T-cell (primary cell): ENCODE measurements at regions not wholly inside any gene's neighbourhood (a gene's known extent, or its start where the extent isn't known, plus 50 kb on each side); places are given as distances from the start of the nearest gene placed in this dataset.

Source experiments
- ATAC-seq, 4 experiments: fragments of 200-7000 bp in 3 of 4; fragments of 150-1000 bp in 1 of 4; cut with Tn5 transposase; replicated peaks in 1 of 4; 1 replicate in 3 of 4; 2 replicates in 1 of 4; pipeline ENCODE4 v1.10.0; 2021; ENCODE audit warnings: moderate library complexity in 3 of 4, mild to moderate bottlenecking in 2 of 4, moderate number of reproducible peaks in 1 of 4
- CTCF ChIA-PET, 2 donors: fragments of 300-600 bp; sonication (Branson Sonifier 250); formaldehyde crosslinking; loops; one replicate each; lab custom pipeline; 2022; ENCODE audit warnings: antibody characterized with exemption in 2 of 2; lab: Charles Lee
- POLR2A ChIA-PET, 2 donors: fragments of 300-600 bp; sonication (Branson Sonifier 250); formaldehyde crosslinking; loops; one replicate each; lab custom pipeline; 2022; ENCODE audit warnings: antibody characterized with exemption in 2 of 2; lab: Charles Lee
- DNase-seq, 35 experiments: peaks; one replicate each; pipeline versions ENCODE4 v3.0.0 to v3.0.0-alpha.2; 2013 to 2023
- H3K27ac ChIP-seq: one replicate; pipeline ENCODE4 v1.5.1; 2013; ENCODE audit warnings: low read length
- H3K27me3 ChIP-seq, 2 experiments: replicated peaks in 1 of 2; 1 replicate in 1 of 2; 2 replicates in 1 of 2; pipeline versions ENCODE4 v1.6.1 to v1.7.0; 2013; ENCODE audit warnings: low read length in 1 of 2, mixed read lengths in 1 of 2; ENCODE audit not compliant: control insufficient read depth in 2 of 2, insufficient read depth in 2 of 2; ENCODE audit errors: extremely low read depth in 1 of 2
- H3K36me3 ChIP-seq, 2 donors: 1 replicate in 1 of 2; 2 replicates in 1 of 2; pipeline versions ENCODE4 v1.6.1 to v1.7.0; 2013; ENCODE audit warnings: low read length in 1 of 2; ENCODE audit not compliant: control insufficient read depth in 2 of 2, insufficient read depth in 1 of 2; ENCODE audit errors: extremely low read depth in 1 of 2
- H3K4me1 ChIP-seq, 2 experiments: 1 replicate in 1 of 2; 2 replicates in 1 of 2; pipeline versions ENCODE4 v1.6.1 to v1.7.0; 2013; ENCODE audit warnings: low read length in 2 of 2, mixed read lengths in 1 of 2; ENCODE audit not compliant: insufficient read depth in 2 of 2, control insufficient read depth in 1 of 2; ENCODE audit errors: extremely low read depth in 1 of 2
- H3K4me3 ChIP-seq, 2 donors: 1 replicate in 1 of 2; 2 replicates in 1 of 2; pipeline versions ENCODE4 v1.5.1 to v1.7.0; 2013; ENCODE audit warnings: mild to moderate bottlenecking in 2 of 2, low read length in 1 of 2, moderate library complexity in 1 of 2; ENCODE audit not compliant: control insufficient read depth in 1 of 2; ENCODE audit errors: extremely low read depth in 1 of 2
- H3K9me3 ChIP-seq: 2 replicates; pipeline ENCODE4 v1.7.0; 2013
- H3K27ac Mint-ChIP-seq, 2 donors: one replicate each; pipeline ENCODE4 v1.8.0; 2020 to 2021; ENCODE audit warnings: mild to moderate bottlenecking in 2 of 2, mixed read lengths in 2 of 2
- H3K27me3 Mint-ChIP-seq, 2 donors: one replicate each; pipeline ENCODE4 v1.8.0; 2021 to 2022; ENCODE audit warnings: mixed read lengths in 2 of 2
- H3K36me3 Mint-ChIP-seq: one replicate; pipeline ENCODE4 v1.8.0; 2021; ENCODE audit warnings: mixed read lengths
- H3K4me1 Mint-ChIP-seq, 3 donors: one replicate each; pipeline ENCODE4 v1.8.0; 2020 to 2022; ENCODE audit warnings: mixed read lengths in 3 of 3, mild to moderate bottlenecking in 1 of 3
- H3K4me3 Mint-ChIP-seq, 3 donors: one replicate each; pipeline ENCODE4 v1.8.0; 2020 to 2022; ENCODE audit warnings: mild to moderate bottlenecking in 3 of 3, mixed read lengths in 3 of 3, moderate library complexity in 3 of 3
- H3K9me3 Mint-ChIP-seq, 3 donors: one replicate each; pipeline ENCODE4 v1.8.0; 2020 to 2022; ENCODE audit warnings: mixed read lengths in 3 of 3
- WGBS: methylation state at CpG from one replicate; pipeline ENCODE4 v1.1.5; 2013; ENCODE audit warnings: missing lambda C conversion rate; ENCODE audit not compliant: insufficient coverage; 5-methylcytosine and 5-hydroxymethylcytosine counted together

DNA sequence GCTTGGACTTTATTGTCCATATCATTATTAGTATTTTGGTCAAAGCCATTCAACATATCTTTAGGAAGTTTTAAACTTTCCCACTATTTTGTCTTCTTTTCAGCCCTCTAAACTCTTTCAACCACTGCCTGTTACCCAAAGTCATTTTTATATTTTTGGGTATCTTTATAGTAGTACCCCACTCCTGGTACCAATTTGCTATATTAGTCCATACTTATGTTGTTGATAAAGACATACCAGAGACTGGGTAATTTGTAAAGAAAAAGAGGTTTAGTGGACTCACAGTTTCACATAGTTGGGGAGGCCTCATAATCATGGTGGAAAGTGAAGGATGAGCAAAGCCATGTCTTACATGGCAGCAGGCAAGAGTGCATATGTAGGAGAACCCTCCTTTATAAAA, 271.4 kb downstream of the KLHL4 start:
- ATAC-seq, result no peak
- no peak overlapping the region for H3K4me3 Mint-ChIP-seq
- H3K27ac ChIP-seq, result no peak overlapping the region
- H3K4me1 Mint-ChIP-seq, result no peaks in the 10 kb centered on the region
- H3K36me3 ChIP-seq, result no peaks in the 10 kb centered on the region
- no peaks in the 10 kb centered on the region for H3K36me3 Mint-ChIP-seq
- no peak overlapping the region for H3K27ac Mint-ChIP-seq
- H3K27me3 ChIP-seq, result no peaks in the 10 kb centered on the region
- H3K4me3 ChIP-seq, result no peak overlapping the region
- H3K9me3 ChIP-seq, result no peaks in the 10 kb centered on the region
- ChIA-PET POLR2A (no interaction called here), CTCF (no interaction called here)
- peaks cover 4 to 10% (median 8%) of the 10 kb centered on the region in 3 donors for H3K9me3 Mint-ChIP-seq
- no peaks in the 10 kb centered on the region for H3K4me1 ChIP-seq
- no peaks in the 10 kb centered on the region for H3K27me3 Mint-ChIP-seq
- no peak for DNase-seq

DNA sequence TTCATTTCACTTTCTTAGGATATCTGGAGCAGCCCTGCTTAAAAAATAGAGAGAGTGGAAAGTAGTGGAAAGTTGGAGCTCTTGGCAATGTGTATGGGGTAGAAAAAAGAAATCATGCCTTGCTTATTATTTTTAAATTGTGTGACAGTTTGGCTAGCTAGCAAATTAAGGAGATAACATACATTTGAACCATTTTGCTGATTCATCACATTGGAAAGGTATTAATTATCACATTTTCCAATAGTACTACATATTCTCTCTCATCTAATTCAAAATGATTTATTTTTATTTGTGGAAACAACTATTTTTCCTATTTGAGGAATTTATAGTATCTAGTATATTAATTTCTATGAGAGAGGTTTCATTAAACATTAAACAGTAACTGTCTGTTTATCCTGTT, 280.4 kb downstream of the KLHL4 start:
- no peak overlapping the region for H3K4me3 Mint-ChIP-seq
- Histone ChIP-seq H3K36me3 (no peaks in the 10 kb centered on the region), H3K4me3 (no peak overlapping the region), H3K9me3 (no peaks in the 10 kb centered on the region), H3K27ac (no peak overlapping the region), H3K4me1 (no peaks in the 10 kb centered on the region), H3K27me3 (no peaks in the 10 kb centered on the region)
- H3K4me1 Mint-ChIP-seq, result no peaks in the 10 kb centered on the region
- H3K36me3 Mint-ChIP-seq, result no peaks in the 10 kb centered on the region
- peaks cover 0 to 4% of the 10 kb centered on the region in 2 donors for H3K27me3 Mint-ChIP-seq
- no peak overlapping the region for H3K27ac Mint-ChIP-seq
- no peak for DNase-seq
- POLR2A ChIA-PET, result no interaction called here
- peaks cover 0 to 6% (median 4%) of the 10 kb centered on the region in 3 donors for H3K9me3 Mint-ChIP-seq
- ATAC-seq, result no peak
- CTCF ChIA-PET, result no interaction called here

GRCh38 chrX:87805829-87806490, 288.4 kb downstream of the KLHL4 start:
- no peak overlapping the region for H3K4me3 Mint-ChIP-seq
- no peak for ATAC-seq
- H3K4me1 Mint-ChIP-seq, result no peaks in the 10 kb centered on the region
- 30% methylated on average over 2 of the region's 5 CpGs for WGBS
- H3K27me3 Mint-ChIP-seq, result peaks cover 0 to 4% of the 10 kb centered on the region in 2 donors
- CTCF ChIA-PET, result no interaction called here
- H3K36me3 ChIP-seq, result no peaks in the 10 kb centered on the region
- no peak for DNase-seq
- H3K4me3 ChIP-seq, result no peak overlapping the region
- H3K27ac ChIP-seq, result no peak overlapping the region
- no peaks in the 10 kb centered on the region for H3K27me3 ChIP-seq
- peaks cover 0 to 3% (median 2%) of the 10 kb centered on the region in 3 donors for H3K9me3 Mint-ChIP-seq
- no peaks in the 10 kb centered on the region for H3K36me3 Mint-ChIP-seq
- H3K4me1 ChIP-seq, result no peaks in the 10 kb centered on the region
- POLR2A ChIA-PET, result no interaction called here
- no peaks in the 10 kb centered on the region for H3K9me3 ChIP-seq
- no peak overlapping the region for H3K27ac Mint-ChIP-seq

DNA sequence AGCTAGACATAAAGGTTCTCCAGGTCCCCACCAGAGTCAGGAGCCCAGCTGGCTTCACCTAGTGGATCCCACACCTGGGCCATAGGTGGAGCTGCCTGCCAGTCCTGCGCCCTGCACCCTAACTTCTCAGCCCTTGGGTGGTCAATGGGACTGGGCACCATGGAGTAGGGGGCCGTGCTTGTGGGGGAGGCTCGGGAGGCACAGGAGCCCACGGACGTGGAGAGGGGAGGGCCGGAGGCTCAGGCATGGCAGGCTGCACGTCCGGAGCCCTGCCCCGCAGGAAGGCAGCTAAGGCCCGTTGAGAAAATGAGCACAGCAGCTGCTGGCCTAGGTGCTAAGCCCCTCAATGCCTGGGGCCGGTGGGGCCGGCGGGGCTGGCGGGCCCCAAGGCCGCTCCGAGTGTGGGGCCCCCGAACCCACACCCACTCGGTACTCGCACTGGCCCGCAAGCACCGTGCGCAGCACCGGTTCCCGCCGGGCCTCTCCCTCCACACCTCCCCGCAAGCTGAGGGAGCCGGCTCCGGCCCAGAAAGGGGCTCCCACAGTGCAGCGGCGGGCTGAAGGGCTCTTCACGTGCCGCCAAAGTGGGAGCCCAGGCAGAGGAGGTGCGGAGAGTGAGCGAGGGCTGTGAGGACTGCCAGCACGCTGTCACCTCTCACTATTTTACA, 291.1 kb downstream of the KLHL4 start:
- ChIA-PET POLR2A (no interaction called here), CTCF (no interaction called here)
- DNase-seq (no peak), ATAC-seq (no peak)
- WGBS, result 95% methylated on average over 12 of the region's 35 CpGs
- H3K36me3 Mint-ChIP-seq, result no peaks in the 10 kb centered on the region
- Histone ChIP-seq H3K4me3 (no peak overlapping the region), H3K27ac (no peak overlapping the region), H3K27me3 (no peaks in the 10 kb centered on the region), H3K36me3 (no peaks in the 10 kb centered on the region), H3K4me1 (no peaks in the 10 kb centered on the region), H3K9me3 (no peaks in the 10 kb centered on the region)
- no peaks in the 10 kb centered on the region for H3K4me1 Mint-ChIP-seq
- H3K4me3 Mint-ChIP-seq, result no peak overlapping the region
- no peak overlapping the region for H3K27ac Mint-ChIP-seq
- H3K9me3 Mint-ChIP-seq, result peaks cover under 1 to 4% (median 2%) of the 10 kb centered on the region in 3 donors
- H3K27me3 Mint-ChIP-seq, result no peaks in the 10 kb centered on the region

DNA sequence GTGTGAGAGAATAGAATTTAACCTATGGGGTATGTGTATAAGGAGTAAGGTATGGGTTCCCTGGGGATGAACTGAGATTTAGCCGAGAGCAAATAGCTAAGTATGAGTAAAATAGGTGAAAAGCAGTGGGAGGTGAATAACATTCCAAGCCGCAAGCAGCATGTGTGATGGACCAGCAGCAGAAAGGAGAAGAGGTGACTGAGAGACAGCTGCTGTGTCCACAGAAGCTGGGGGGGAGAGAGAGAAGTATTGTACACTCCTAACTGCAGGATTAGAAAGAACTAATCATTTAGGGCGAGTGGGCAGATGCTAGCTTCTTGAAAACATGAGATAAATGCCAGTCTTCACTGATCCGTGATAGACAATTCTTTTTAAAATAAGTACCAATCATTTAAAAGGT, 296.0 kb downstream of the KLHL4 start:
- WGBS, result no CpG with 5 or more reads among the region's 4 CpGs
- Histone ChIP-seq H3K4me1 (no peaks in the 10 kb centered on the region), H3K36me3 (no peaks in the 10 kb centered on the region), H3K27ac (no peak overlapping the region), H3K9me3 (no peaks in the 10 kb centered on the region), H3K27me3 (no peaks in the 10 kb centered on the region), H3K4me3 (no peak overlapping the region)
- no peaks in the 10 kb centered on the region for H3K27me3 Mint-ChIP-seq
- DNase-seq, result no peak
- H3K4me1 Mint-ChIP-seq, result no peaks in the 10 kb centered on the region
- H3K36me3 Mint-ChIP-seq, result no peaks in the 10 kb centered on the region
- no peak overlapping the region for H3K4me3 Mint-ChIP-seq
- H3K9me3 Mint-ChIP-seq, result peaks cover 0 to 4% (median 2%) of the 10 kb centered on the region in 3 donors
- POLR2A ChIA-PET, result no interaction called here
- CTCF ChIA-PET, result no interaction called here
- no peak for ATAC-seq
- no peak overlapping the region for H3K27ac Mint-ChIP-seq

DNA sequence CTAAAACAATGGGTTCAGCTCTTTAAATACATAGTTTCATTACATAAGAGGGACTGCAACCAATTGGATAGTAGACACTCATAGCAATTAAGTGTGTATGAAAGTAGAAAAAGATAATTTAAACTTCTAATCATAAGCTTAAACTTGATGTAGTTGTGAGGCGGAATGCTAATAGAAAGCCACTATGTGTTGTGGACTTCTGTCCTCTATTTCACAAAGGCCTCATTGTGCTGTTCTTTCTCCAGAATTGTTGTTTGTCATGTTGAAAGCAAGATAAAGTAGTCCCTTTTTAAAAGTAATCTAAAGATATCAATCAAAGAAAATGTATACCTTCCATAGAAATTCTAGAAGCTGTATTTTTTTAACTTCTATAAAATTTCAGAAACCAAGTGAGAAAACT, 329.4 kb downstream of the KLHL4 start:
- peaks cover 0 to 7% of the 10 kb centered on the region in 2 donors for H3K27me3 Mint-ChIP-seq
- Histone ChIP-seq H3K36me3 (no peaks in the 10 kb centered on the region), H3K27me3 (no peaks in the 10 kb centered on the region), H3K27ac (no peak overlapping the region), H3K4me3 (no peak overlapping the region), H3K4me1 (no peaks in the 10 kb centered on the region), H3K9me3 (no peaks in the 10 kb centered on the region)
- no peaks in the 10 kb centered on the region for H3K4me1 Mint-ChIP-seq
- WGBS, result no CpG with 5 or more reads among the region's 1 CpG
- ChIA-PET POLR2A (no interaction called here), CTCF (interaction anchor here in 1 of 2 donors (0.6 kb wide), 1 partner anchor 9 kb away, joined by 3 read pairs; no protein-coding TSS in a partner anchor)
- DNase-seq (no peak), ATAC-seq (no peak)
- no peak overlapping the region for H3K4me3 Mint-ChIP-seq
- H3K27ac Mint-ChIP-seq, result no peak overlapping the region
- no peaks in the 10 kb centered on the region for H3K36me3 Mint-ChIP-seq
- peaks cover 0 to 12% (median 6%) of the 10 kb centered on the region in 3 donors for H3K9me3 Mint-ChIP-seq
